ENCODE measurements at regions not wholly inside any gene's neighbourhood (a gene's known extent, or its start where the extent isn't known, plus 50 kb on each side); places are given as distances from the start of the nearest gene placed in this dataset.

DNA sequence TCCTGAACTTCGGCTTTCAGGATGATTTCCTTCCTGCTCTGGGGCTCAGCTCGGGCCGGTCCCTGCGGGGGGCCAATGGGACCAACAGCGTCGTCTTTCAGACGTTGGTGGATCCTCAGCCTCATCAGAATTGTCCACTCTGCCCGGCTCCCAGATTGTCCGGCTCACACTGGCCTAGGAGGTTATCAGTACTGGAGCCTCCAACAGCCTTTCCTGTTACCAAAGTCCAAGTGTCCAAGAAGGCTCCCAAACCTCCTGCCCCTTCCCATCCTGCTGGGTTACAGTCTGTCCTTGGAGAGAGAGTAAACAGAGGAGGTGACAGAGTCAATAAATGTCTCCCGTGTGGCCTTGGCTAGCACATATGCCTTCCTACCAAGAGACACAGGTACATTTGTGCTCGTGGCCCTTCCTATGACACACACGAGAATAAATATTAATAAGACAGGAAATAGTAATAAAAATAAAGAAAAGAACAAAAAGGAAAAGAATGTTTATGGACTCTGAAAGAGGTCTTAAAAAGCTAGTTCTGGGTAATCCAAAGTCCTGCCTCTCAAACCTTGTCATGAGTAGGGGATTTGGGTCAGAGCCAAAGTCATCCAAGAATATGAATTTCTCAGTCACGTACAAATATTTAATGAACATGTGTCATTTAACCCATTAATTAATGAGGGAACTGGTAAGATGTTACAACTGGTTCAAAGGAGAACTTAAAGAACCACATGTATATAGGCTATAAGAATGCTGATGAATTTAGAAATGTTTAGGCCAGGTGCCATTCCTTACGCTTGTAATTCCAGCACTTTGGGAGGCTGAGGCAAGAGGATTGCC lies 80.8 kb upstream of the SLC2A1 start (continued):
- TF ChIP-seq ZNF543 (CRISPR knock-in tag; IDR thresholded peaks at IDR 0.05), result no peak
- peak; percentile 89; the same call in 1 of the 2 replicates for TF ChIP-seq CBX5 (CRISPR knock-in tag; IDR thresholded peaks at IDR 0.05; ENCODE audit: borderline replicate concordance)
- TF ChIP-seq ZNF710 (CRISPR knock-in tag; IDR thresholded peaks at IDR 0.05; ENCODE audit: borderline replicate concordance), result peak; percentile 93; the same call in 1 of the 2 replicates
- TF ChIP-seq ZNF121 (CRISPR knock-in tag; IDR thresholded peaks at IDR 0.05), result 0 out of 2 replicates have a peak, but pooled peaks have one; percentile 34
- peak; percentile 83 for TF ChIP-seq XRCC5 (optimal IDR thresholded peaks at IDR 0.05; ENCODE audit: low read length)
- TF ChIP-seq ZNF431 (CRISPR knock-in tag; IDR thresholded peaks at IDR 0.05; ENCODE audit: borderline replicate concordance, low read depth), result peak; percentile 32; the same call in 1 of the 2 replicates
- no peak for TF ChIP-seq GLI4 (CRISPR knock-in tag; IDR thresholded peaks at IDR 0.05; ENCODE audit: borderline replicate concordance)
- TF ChIP-seq SRY (CRISPR knock-in tag; IDR thresholded peaks at IDR 0.05), result 0 out of 2 replicates have a peak, but pooled peaks have one; percentile 50
- peak; percentile 99 for TF ChIP-seq GATAD2A (CRISPR knock-in tag; IDR thresholded peaks at IDR 0.05)
- TF ChIP-seq, protein P1, sequence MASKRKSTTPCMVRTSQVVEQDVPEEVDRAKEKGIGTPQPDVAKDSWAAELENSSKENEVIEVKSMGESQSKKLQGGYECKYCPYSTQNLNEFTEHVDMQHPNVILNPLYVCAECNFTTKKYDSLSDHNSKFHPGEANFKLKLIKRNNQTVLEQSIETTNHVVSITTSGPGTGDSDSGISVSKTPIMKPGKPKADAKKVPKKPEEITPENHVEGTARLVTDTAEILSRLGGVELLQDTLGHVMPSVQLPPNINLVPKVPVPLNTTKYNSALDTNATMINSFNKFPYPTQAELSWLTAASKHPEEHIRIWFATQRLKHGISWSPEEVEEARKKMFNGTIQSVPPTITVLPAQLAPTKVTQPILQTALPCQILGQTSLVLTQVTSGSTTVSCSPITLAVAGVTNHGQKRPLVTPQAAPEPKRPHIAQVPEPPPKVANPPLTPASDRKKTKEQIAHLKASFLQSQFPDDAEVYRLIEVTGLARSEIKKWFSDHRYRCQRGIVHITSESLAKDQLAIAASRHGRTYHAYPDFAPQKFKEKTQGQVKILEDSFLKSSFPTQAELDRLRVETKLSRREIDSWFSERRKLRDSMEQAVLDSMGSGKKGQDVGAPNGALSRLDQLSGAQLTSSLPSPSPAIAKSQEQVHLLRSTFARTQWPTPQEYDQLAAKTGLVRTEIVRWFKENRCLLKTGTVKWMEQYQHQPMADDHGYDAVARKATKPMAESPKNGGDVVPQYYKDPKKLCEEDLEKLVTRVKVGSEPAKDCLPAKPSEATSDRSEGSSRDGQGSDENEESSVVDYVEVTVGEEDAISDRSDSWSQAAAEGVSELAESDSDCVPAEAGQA (IDR thresholded peaks at IDR 0.05; ENCODE audit: low read depth), result 0 out of 2 replicates have a peak, but pooled peaks have one; percentile 43
- TF ChIP-seq, protein P1 (CRISPR knock-in tag; IDR thresholded peaks at IDR 0.05; ENCODE audit: borderline replicate concordance), result no peak
- TF ChIP-seq ZNF883 (CRISPR knock-in tag; IDR thresholded peaks at IDR 0.05; ENCODE audit: not compliant biosample characterization), result peak; percentile 22
- TF ChIP-seq ZSCAN25 (CRISPR knock-in tag; IDR thresholded peaks at IDR 0.05), result peak; percentile 38; the same call in 1 of the 2 replicates
- peak; percentile 86; the same call in 1 of the 2 replicates for TF ChIP-seq TOPORS (CRISPR knock-in tag; IDR thresholded peaks at IDR 0.05)
- TF ChIP-seq KDM1A (CRISPR knock-in tag; IDR thresholded peaks at IDR 0.05), result peak; percentile 92
- peak; percentile 98 for TF ChIP-seq ETV5 (CRISPR knock-in tag; IDR thresholded peaks at IDR 0.05; ENCODE audit: borderline replicate concordance)
- peak; percentile 80 for TF ChIP-seq TCF7 (IDR thresholded peaks at IDR 0.05; ENCODE audit: low read depth)
- peak; percentile 66; the same call in 1 of the 2 replicates for TF ChIP-seq ZSCAN31 (CRISPR knock-in tag; IDR thresholded peaks at IDR 0.05; ENCODE audit: low read depth)
- TF ChIP-seq ZNF615 (CRISPR knock-in tag; IDR thresholded peaks at IDR 0.05; ENCODE audit: borderline replicate concordance), result peak; percentile 81; the same call in 1 of the 2 replicates
- no peak for TF ChIP-seq TRIM24 (CRISPR knock-in tag; IDR thresholded peaks at IDR 0.05)
- peak; percentile 74 for TF ChIP-seq GATAD1 (CRISPR knock-in tag; IDR thresholded peaks at IDR 0.05)
- peak; percentile 94 for TF ChIP-seq ZBTB7B (CRISPR knock-in tag; IDR thresholded peaks at IDR 0.05)

Data from HepG2 (cell line).